Sigmoid colon (tissue), 3 donors: ENCODE measurements at regions not wholly inside any gene's neighbourhood (a gene's known extent, or its start where the extent isn't known, plus 50 kb on each side); places are given as distances from the start of the nearest gene placed in this dataset.

ENCODE experiments used
- POLR2A ChIP-seq, 2 donors: fragments of 450-650 bp; IDR thresholded peaks; one replicate each; pipeline ENCODE4 v1.6.1; 2016; ENCODE audit warnings: antibody characterized with exemption in 2 of 2, mild to moderate bottlenecking in 2 of 2, moderate library complexity in 2 of 2
- TF ChIP-seq, protein P1 (sequence below), 4 experiments: fragments of 450-650 bp in 3 of 4; fragments of 200-600 bp in 1 of 4; IDR thresholded peaks; one replicate each; pipeline ENCODE4 v1.5.1; 2016 to 2019; ENCODE audit warnings: antibody characterized with exemption in 4 of 4, mild to moderate bottlenecking in 3 of 4, moderate library complexity in 2 of 4

DNA sequence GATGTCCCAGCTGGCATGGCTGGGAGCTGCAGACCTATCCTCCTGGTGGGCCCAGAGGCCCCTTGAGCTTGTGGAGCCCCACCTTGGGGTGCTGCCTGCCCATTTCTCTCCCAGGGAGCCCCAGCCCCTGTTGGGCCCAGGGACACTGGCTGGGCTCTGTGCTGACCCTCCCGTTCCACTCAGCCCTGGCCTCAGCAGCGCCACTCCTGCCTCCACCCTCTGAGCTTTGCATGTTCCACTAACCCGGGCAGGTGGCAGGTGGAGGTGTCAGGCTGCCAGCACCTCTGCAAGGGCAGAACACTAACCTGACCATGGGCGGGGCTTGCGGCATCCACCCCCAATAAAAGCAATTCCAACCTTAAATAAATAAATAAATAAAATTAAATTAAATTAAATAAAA, 299.2 kb downstream of the LRIG3 start:
- TF ChIP-seq, protein P1, sequence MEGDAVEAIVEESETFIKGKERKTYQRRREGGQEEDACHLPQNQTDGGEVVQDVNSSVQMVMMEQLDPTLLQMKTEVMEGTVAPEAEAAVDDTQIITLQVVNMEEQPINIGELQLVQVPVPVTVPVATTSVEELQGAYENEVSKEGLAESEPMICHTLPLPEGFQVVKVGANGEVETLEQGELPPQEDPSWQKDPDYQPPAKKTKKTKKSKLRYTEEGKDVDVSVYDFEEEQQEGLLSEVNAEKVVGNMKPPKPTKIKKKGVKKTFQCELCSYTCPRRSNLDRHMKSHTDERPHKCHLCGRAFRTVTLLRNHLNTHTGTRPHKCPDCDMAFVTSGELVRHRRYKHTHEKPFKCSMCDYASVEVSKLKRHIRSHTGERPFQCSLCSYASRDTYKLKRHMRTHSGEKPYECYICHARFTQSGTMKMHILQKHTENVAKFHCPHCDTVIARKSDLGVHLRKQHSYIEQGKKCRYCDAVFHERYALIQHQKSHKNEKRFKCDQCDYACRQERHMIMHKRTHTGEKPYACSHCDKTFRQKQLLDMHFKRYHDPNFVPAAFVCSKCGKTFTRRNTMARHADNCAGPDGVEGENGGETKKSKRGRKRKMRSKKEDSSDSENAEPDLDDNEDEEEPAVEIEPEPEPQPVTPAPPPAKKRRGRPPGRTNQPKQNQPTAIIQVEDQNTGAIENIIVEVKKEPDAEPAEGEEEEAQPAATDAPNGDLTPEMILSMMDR (IDR thresholded peaks at IDR 0.05): no peak
- no peak for TF ChIP-seq POLR2A (IDR thresholded peaks at IDR 0.05)
